WTC11 (cell line): ENCODE measurements at regions not wholly inside any gene's neighbourhood (a gene's known extent, or its start where the extent isn't known, plus 50 kb on each side); places are given as distances from the start of the nearest gene placed in this dataset.

Experiments
- ATAC-seq: fragments of 200-7000 bp; cut with Tn5 transposase; 2 replicates; pipeline ENCODE4 v1.10.0; 2021; ENCODE audit warnings: mild to moderate bottlenecking, moderate library complexity
- CTCF ChIA-PET: fragments of 300-600 bp; sonication (Branson Sonifier 250); formaldehyde crosslinking; loops from one replicate; lab custom pipeline; 2021; ENCODE audit warnings: antibody characterized with exemption; lab: Charles Lee
- POLR2A ChIA-PET: fragments of 350-600 bp; sonication (Branson Sonifier 250); formaldehyde crosslinking; loops from one replicate; lab custom pipeline; 2021; ENCODE audit warnings: antibody characterized with exemption; lab: Charles Lee
- DNase-seq: peaks from one replicate; pipeline ENCODE4 v3.0.0; 2021; ENCODE audit warnings: low spot score
- H3K27ac Mint-ChIP-seq: 2 replicates; pipeline ENCODE4 v1.8.0; 2021; ENCODE audit warnings: mixed read lengths
- H3K27me3 Mint-ChIP-seq: 2 replicates; pipeline ENCODE4 v1.8.0; 2021; ENCODE audit warnings: low read depth, mild to moderate bottlenecking, moderate library complexity, mixed read lengths
- H3K36me3 Mint-ChIP-seq: 2 replicates; pipeline ENCODE4 v1.8.0; 2021; ENCODE audit warnings: mixed read lengths
- H3K4me1 Mint-ChIP-seq: 2 replicates; pipeline ENCODE4 v1.8.0; 2022; ENCODE audit warnings: mixed read lengths
- H3K4me3 Mint-ChIP-seq: 2 replicates; pipeline ENCODE4 v1.8.0; 2021; ENCODE audit warnings: mild to moderate bottlenecking, moderate library complexity, mixed read lengths
- H3K9me3 Mint-ChIP-seq: 2 replicates; pipeline ENCODE4 v1.8.0; 2021; ENCODE audit warnings: mixed read lengths
- EMX1 ChIP-seq: fragments of 250-450 bp; sonication (Bioruptor Pico); IDR thresholded peaks from 2 replicates; pipeline ENCODE4 v1.8.0; 2021; ENCODE audit warnings: mild to moderate bottlenecking
- FOXJ3 ChIP-seq: sonication (generic); formaldehyde crosslinking; IDR thresholded peaks from 2 replicates; pipeline ENCODE4 v1.9.0; 2021; ENCODE audit warnings: missing genetic modification reagents, mild to moderate bottlenecking, borderline replicate concordance
- FOXP1 ChIP-seq: sonication (generic); formaldehyde crosslinking; IDR thresholded peaks from 2 replicates; pipeline ENCODE4 v1.8.0; 2022; ENCODE audit warnings: missing genetic modification reagents, mild to moderate bottlenecking, moderate library complexity, borderline replicate concordance
- GABPB1 ChIP-seq: sonication (generic); formaldehyde crosslinking; IDR thresholded peaks from 2 replicates; pipeline ENCODE4 v1.8.1; 2023; ENCODE audit warnings: mild to moderate bottlenecking, missing genetic modification reagents
- IRF2 ChIP-seq: sonication (generic); formaldehyde crosslinking; IDR thresholded peaks from 2 replicates; pipeline ENCODE4 v1.8.0; 2022; ENCODE audit warnings: low read depth, missing genetic modification reagents, borderline replicate concordance
- NR1H2 ChIP-seq: sonication (generic); formaldehyde crosslinking; IDR thresholded peaks from 2 replicates; pipeline ENCODE4 v1.9.0; 2021; ENCODE audit warnings: mild to moderate bottlenecking, moderate library complexity, missing genetic modification reagents
- NR2C2 ChIP-seq: sonication (generic); formaldehyde crosslinking; IDR thresholded peaks from 2 replicates; pipeline ENCODE4 v1.8.0; 2022; ENCODE audit warnings: mild to moderate bottlenecking, missing genetic modification reagents
- NR3C1 ChIP-seq: sonication (generic); formaldehyde crosslinking; conservative IDR thresholded peaks from 2 replicates; pipeline ENCODE4 v1.8.1; 2023; ENCODE audit warnings: low read depth, mild to moderate bottlenecking, missing genetic modification reagents
- PRRX2 ChIP-seq: fragments of 250-450 bp; sonication (Bioruptor Pico); IDR thresholded peaks from 2 replicates; pipeline ENCODE4 v1.8.0; 2021; ENCODE audit warnings: mild to moderate bottlenecking
- RORB ChIP-seq: fragments of 250-450 bp; sonication (Bioruptor Pico); IDR thresholded peaks from 2 replicates; pipeline ENCODE4 v1.9.0; 2021; ENCODE audit warnings: mild to moderate bottlenecking
- SMAD4 ChIP-seq: sonication (generic); formaldehyde crosslinking; IDR thresholded peaks from 2 replicates; pipeline ENCODE4 v1.8.0; 2022; ENCODE audit warnings: mild to moderate bottlenecking, missing genetic modification reagents
- TEAD1 ChIP-seq: sonication (generic); formaldehyde crosslinking; IDR thresholded peaks from 2 replicates; pipeline ENCODE4 v1.8.0; 2022; ENCODE audit warnings: mild to moderate bottlenecking, missing genetic modification reagents
- USF1 ChIP-seq: sonication (generic); formaldehyde crosslinking; IDR thresholded peaks from 2 replicates; pipeline ENCODE4 v1.8.0; 2022; ENCODE audit warnings: mild to moderate bottlenecking, missing genetic modification reagents
- ZNF138 ChIP-seq: sonication (generic); formaldehyde crosslinking; conservative IDR thresholded peaks from 2 replicates; pipeline ENCODE4 v1.8.1; 2022; ENCODE audit warnings: mild to moderate bottlenecking, moderate library complexity, missing genetic modification reagents
- ZNF219 ChIP-seq: sonication (generic); formaldehyde crosslinking; IDR thresholded peaks from 2 replicates; pipeline ENCODE4 v1.8.0; 2023; ENCODE audit warnings: missing genetic modification reagents, mild to moderate bottlenecking, borderline replicate concordance
- ZNF425 ChIP-seq: fragments of 250-450 bp; sonication (Bioruptor Pico); conservative IDR thresholded peaks from 2 replicates; pipeline ENCODE4 v1.9.0; 2021; ENCODE audit warnings: mild to moderate bottlenecking
- TF ChIP-seq, protein P1 (sequence below): sonication (generic); formaldehyde crosslinking; IDR thresholded peaks from 2 replicates; pipeline ENCODE4 v1.8.1; 2022; ENCODE audit warnings: low read depth, missing genetic modification reagents, borderline replicate concordance
- TF ChIP-seq, protein P2 (sequence below): fragments of 250-450 bp; sonication (Bioruptor Pico); IDR thresholded peaks from 2 replicates; pipeline ENCODE4 v1.9.0; 2021; ENCODE audit warnings: mild to moderate bottlenecking
- TF ChIP-seq, protein P3 (sequence below): sonication (generic); formaldehyde crosslinking; IDR thresholded peaks from 2 replicates; pipeline ENCODE4 v1.8.0; 2022; ENCODE audit warnings: mild to moderate bottlenecking, missing genetic modification reagents

GRCh38 chr6:21519642-21520041 is 73.9 kb upstream of the SOX4 start (continued):
- TF ChIP-seq ZNF425 (CRISPR knock-in tag): no peak

GRCh38 chr6:21521276-21521675 is 72.3 kb upstream of the SOX4 start:
- POLR2A ChIA-PET: no interaction called here
- Mint-ChIP-seq H3K27me3 (no peaks in the 10 kb centered on the region), H3K4me3 (no peak overlapping the region), H3K36me3 (no peaks in the 10 kb centered on the region), H3K27ac (no peak overlapping the region), H3K9me3 (no peaks in the 10 kb centered on the region), H3K4me1 (peaks cover 12% of the 10 kb centered on the region)
- ATAC-seq: no peak
- TF ChIP-seq FOXJ3 (CRISPR knock-in tag) (no peak), NR3C1 (no peak), IRF2 (CRISPR knock-in tag) (no peak), GABPB1 (CRISPR knock-in tag) (no peak), FOXP1 (CRISPR knock-in tag) (no peak), PRRX2 (CRISPR knock-in tag) (no peak), NR2C2 (CRISPR knock-in tag) (no peak), USF1 (no peak), TEAD1 (CRISPR knock-in tag) (no peak), ZNF219 (no peak), NR1H2 (CRISPR knock-in tag) (no peak), SMAD4 (no peak), ZNF138 (CRISPR knock-in tag) (no peak), EMX1 (CRISPR knock-in tag) (no peak), RORB (CRISPR knock-in tag) (no peak)
- TF ChIP-seq, protein P1, sequence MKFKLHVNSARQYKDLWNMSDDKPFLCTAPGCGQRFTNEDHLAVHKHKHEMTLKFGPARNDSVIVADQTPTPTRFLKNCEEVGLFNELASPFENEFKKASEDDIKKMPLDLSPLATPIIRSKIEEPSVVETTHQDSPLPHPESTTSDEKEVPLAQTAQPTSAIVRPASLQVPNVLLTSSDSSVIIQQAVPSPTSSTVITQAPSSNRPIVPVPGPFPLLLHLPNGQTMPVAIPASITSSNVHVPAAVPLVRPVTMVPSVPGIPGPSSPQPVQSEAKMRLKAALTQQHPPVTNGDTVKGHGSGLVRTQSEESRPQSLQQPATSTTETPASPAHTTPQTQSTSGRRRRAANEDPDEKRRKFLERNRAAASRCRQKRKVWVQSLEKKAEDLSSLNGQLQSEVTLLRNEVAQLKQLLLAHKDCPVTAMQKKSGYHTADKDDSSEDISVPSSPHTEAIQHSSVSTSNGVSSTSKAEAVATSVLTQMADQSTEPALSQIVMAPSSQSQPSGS (CRISPR knock-in tag): no peak
- TF ChIP-seq, protein P2, sequence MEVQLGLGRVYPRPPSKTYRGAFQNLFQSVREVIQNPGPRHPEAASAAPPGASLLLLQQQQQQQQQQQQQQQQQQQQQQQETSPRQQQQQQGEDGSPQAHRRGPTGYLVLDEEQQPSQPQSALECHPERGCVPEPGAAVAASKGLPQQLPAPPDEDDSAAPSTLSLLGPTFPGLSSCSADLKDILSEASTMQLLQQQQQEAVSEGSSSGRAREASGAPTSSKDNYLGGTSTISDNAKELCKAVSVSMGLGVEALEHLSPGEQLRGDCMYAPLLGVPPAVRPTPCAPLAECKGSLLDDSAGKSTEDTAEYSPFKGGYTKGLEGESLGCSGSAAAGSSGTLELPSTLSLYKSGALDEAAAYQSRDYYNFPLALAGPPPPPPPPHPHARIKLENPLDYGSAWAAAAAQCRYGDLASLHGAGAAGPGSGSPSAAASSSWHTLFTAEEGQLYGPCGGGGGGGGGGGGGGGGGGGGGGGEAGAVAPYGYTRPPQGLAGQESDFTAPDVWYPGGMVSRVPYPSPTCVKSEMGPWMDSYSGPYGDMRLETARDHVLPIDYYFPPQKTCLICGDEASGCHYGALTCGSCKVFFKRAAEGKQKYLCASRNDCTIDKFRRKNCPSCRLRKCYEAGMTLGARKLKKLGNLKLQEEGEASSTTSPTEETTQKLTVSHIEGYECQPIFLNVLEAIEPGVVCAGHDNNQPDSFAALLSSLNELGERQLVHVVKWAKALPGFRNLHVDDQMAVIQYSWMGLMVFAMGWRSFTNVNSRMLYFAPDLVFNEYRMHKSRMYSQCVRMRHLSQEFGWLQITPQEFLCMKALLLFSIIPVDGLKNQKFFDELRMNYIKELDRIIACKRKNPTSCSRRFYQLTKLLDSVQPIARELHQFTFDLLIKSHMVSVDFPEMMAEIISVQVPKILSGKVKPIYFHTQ (CRISPR knock-in tag): no peak
- TF ChIP-seq, protein P3, sequence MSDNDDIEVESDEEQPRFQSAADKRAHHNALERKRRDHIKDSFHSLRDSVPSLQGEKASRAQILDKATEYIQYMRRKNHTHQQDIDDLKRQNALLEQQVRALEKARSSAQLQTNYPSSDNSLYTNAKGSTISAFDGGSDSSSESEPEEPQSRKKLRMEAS (CRISPR knock-in tag): no peak
- CTCF ChIA-PET: interaction anchor here (1.3 kb wide), 1 partner anchor 68 kb away, joined by 3 read pairs; no protein-coding TSS in a partner anchor
- no peak for DNase-seq
